C4-2B (cell line): ENCODE measurements at regions not wholly inside any gene's neighbourhood (a gene's known extent, or its start where the extent isn't known, plus 50 kb on each side); places are given as distances from the start of the nearest gene placed in this dataset.

Experiments used
- CTCF ChIP-seq: fragments of 450-650 bp; conservative IDR thresholded peaks from 2 replicates; pipeline ENCODE4 v1.5.1; 2017; ENCODE audit warnings: mild to moderate bottlenecking
- ZFX ChIP-seq: fragments of 450-650 bp; IDR thresholded peaks from 2 replicates; pipeline ENCODE4 v1.6.1; 2017

GRCh38 chr19:27860309-27860934 lies 1352.5 kb downstream of the UQCRFS1 start:
- TF ChIP-seq CTCF: no peak
- TF ChIP-seq ZFX: no peak
